ENCODE measurements at regions not wholly inside any gene's neighbourhood (a gene's known extent, or its start where the extent isn't known, plus 50 kb on each side); places are given as distances from the start of the nearest gene placed in this dataset.

- TF ChIP-seq POLR2A (IDR thresholded peaks at IDR 0.05; ENCODE audit: low read length) (no peak), GATA1 (IDR thresholded peaks at IDR 0.05; ENCODE audit: low read depth, low read length) (no peak)
- no peak for DNase-seq
Measured at GRCh38 chr1:62962014-62962812, 178.3 kb downstream of the ATG4C start.

- peak; percentile 32 to 48 for DNase-seq
- no peak for TF ChIP-seq GATA1 (IDR thresholded peaks at IDR 0.05; ENCODE audit: low read depth, low read length)
Measured at GRCh38 chr1:62962901-62963776, 179.2 kb downstream of the ATG4C start.

- TF ChIP-seq POLR2A (IDR thresholded peaks at IDR 0.05; ENCODE audit: low read length): no peak
- no peak for TF ChIP-seq GATA1 (IDR thresholded peaks at IDR 0.05; ENCODE audit: low read depth, low read length)
- DNase-seq: no peak
Measured at GRCh38 chr1:62964141-62964540, 180.2 kb downstream of the ATG4C start.

- DNase-seq: no peak
- TF ChIP-seq POLR2A (IDR thresholded peaks at IDR 0.05; ENCODE audit: low read length) (no peak), GATA1 (IDR thresholded peaks at IDR 0.05; ENCODE audit: low read depth, low read length) (no peak)
Measured at GRCh38 chr1:62967031-62967430, 183.1 kb downstream of the ATG4C start.

GRCh38 chr1:62977366-62977765 lies 193.4 kb downstream of the ATG4C start:
- no peak for DNase-seq
- no peak for TF ChIP-seq POLR2A (IDR thresholded peaks at IDR 0.05; ENCODE audit: low read length)
- no peak for TF ChIP-seq GATA1 (IDR thresholded peaks at IDR 0.05; ENCODE audit: low read depth, low read length)

- DNase-seq: no peak
- TF ChIP-seq GATA1 (IDR thresholded peaks at IDR 0.05; ENCODE audit: low read depth, low read length) (no peak), POLR2A (IDR thresholded peaks at IDR 0.05; ENCODE audit: low read length) (no peak)
Measured at GRCh38 chr1:62978741-62979140, 194.8 kb downstream of the ATG4C start.

GRCh38 chr1:62981434-62981833 lies 197.5 kb downstream of the ATG4C start:
- DNase-seq: no peak
- no peak for TF ChIP-seq POLR2A (IDR thresholded peaks at IDR 0.05; ENCODE audit: low read length)
- no peak for TF ChIP-seq GATA1 (IDR thresholded peaks at IDR 0.05; ENCODE audit: low read depth, low read length)

- TF ChIP-seq GATA1 (IDR thresholded peaks at IDR 0.05; ENCODE audit: low read depth, low read length) (no peak), POLR2A (IDR thresholded peaks at IDR 0.05; ENCODE audit: low read length) (no peak)
- no peak for DNase-seq
Measured at GRCh38 chr1:62988867-62989266, 204.9 kb downstream of the ATG4C start.

GRCh38 chr1:62989497-62989896 lies 205.6 kb downstream of the ATG4C start:
- DNase-seq: no peak
- TF ChIP-seq GATA1 (IDR thresholded peaks at IDR 0.05; ENCODE audit: low read depth, low read length) (no peak), POLR2A (IDR thresholded peaks at IDR 0.05; ENCODE audit: low read length) (no peak)

- DNase-seq: no peak
- no peak for TF ChIP-seq POLR2A (IDR thresholded peaks at IDR 0.05; ENCODE audit: low read length)
- no peak for TF ChIP-seq GATA1 (IDR thresholded peaks at IDR 0.05; ENCODE audit: low read depth, low read length)
Measured at GRCh38 chr1:62991152-62991551, 207.2 kb downstream of the ATG4C start.

GRCh38 chr1:62993844-62994243 lies 209.9 kb downstream of the ATG4C start:
- no peak for TF ChIP-seq GATA1 (IDR thresholded peaks at IDR 0.05; ENCODE audit: low read depth, low read length)
- no peak for TF ChIP-seq POLR2A (IDR thresholded peaks at IDR 0.05; ENCODE audit: low read length)
- DNase-seq: no peak

- TF ChIP-seq GATA1 (IDR thresholded peaks at IDR 0.05; ENCODE audit: low read depth, low read length) (no peak), POLR2A (IDR thresholded peaks at IDR 0.05; ENCODE audit: low read length) (no peak)
- DNase-seq: no peak
Measured at GRCh38 chr1:62995173-62995572, 211.2 kb downstream of the ATG4C start.

- TF ChIP-seq POLR2A (IDR thresholded peaks at IDR 0.05; ENCODE audit: low read length) (no peak), GATA1 (IDR thresholded peaks at IDR 0.05; ENCODE audit: low read depth, low read length) (no peak)
- no peak for DNase-seq
Measured at GRCh38 chr1:62997884-62998283, 214.0 kb downstream of the ATG4C start.

- no peak for TF ChIP-seq POLR2A (IDR thresholded peaks at IDR 0.05; ENCODE audit: low read length)
- TF ChIP-seq GATA1 (IDR thresholded peaks at IDR 0.05; ENCODE audit: low read depth, low read length): no peak
- no peak for DNase-seq
Measured at GRCh38 chr1:62998845-62999649, 215.1 kb downstream of the ATG4C start.

Measured in erythroblast (primary cell).